ENCODE measurements at regions not wholly inside any gene's neighbourhood (a gene's known extent, or its start where the extent isn't known, plus 50 kb on each side); places are given as distances from the start of the nearest gene placed in this dataset.

- dilution Hi-C loops (cut with MboI; ENCODE audit: extremely low pct_ligation_motif_present, low sequenced_read_pairs): no loop called here
- H2AFZ ChIP-seq (ENCODE audit: control insufficient read depth, low read length): no peak overlapping the region
- no peaks in the 10 kb centered on the region for H4K20me1 ChIP-seq (ENCODE audit: control insufficient read depth, extremely low read depth, insufficient read depth, low read length)
- no peak overlapping the region for H3K9ac ChIP-seq (ENCODE audit: control insufficient read depth, extremely low read depth, insufficient read depth, low read length)
- no peaks in the 10 kb centered on the region for H3K4me1 ChIP-seq (ENCODE audit: control insufficient read depth, extremely low read depth, insufficient read depth, low read length)
- DNase-seq (ENCODE audit: low read depth, low spot score) (no peak), FAIRE-seq (no peak)
- H3K9me3 ChIP-seq (ENCODE audit: control insufficient read depth, low read depth, low read length): no peaks in the 10 kb centered on the region
- no peaks in the 10 kb centered on the region for H3K9me1 ChIP-seq (ENCODE audit: control insufficient read depth, extremely low read depth, insufficient read depth, low read length)
- no peak overlapping the region for H3K4me3 ChIP-seq (ENCODE audit: control insufficient read depth in 2 of 3, extremely low read depth in 1 of 3, insufficient read depth in 2 of 3, low read depth in 1 of 3, low read length in 3 of 3)
- H3K27ac ChIP-seq (ENCODE audit: control insufficient read depth, insufficient read depth, low read length): no peak overlapping the region
- no peaks in the 10 kb centered on the region for H3K27me3 ChIP-seq (ENCODE audit: control insufficient read depth, extremely low read depth, insufficient read depth, low read length)
- H3K36me3 ChIP-seq (ENCODE audit: control insufficient read depth in 2 of 2, extremely low read depth in 1 of 2, insufficient read depth in 2 of 2, low read length in 2 of 2): no peaks in the 10 kb centered on the region
- no peak overlapping the region for H3K4me2 ChIP-seq (ENCODE audit: control insufficient read depth, extremely low read depth, insufficient read depth, low read depth, low read length)
- no peaks in the 10 kb centered on the region for H3K79me2 ChIP-seq (ENCODE audit: control insufficient read depth, insufficient read depth, low read length)
- no peak for TF ChIP-seq CTCF (optimal IDR thresholded peaks at IDR 0.05 in 1 of 3, IDR thresholded peaks at IDR 0.05 in 1 of 3, conservative IDR thresholded peaks at IDR 0.05 in 1 of 3; ENCODE audit: extremely low read depth in 1 of 3, insufficient read depth in 2 of 3, low read length in 3 of 3)
- TF ChIP-seq EZH2 (IDR thresholded peaks at IDR 0.05; ENCODE audit: low read length): no peak
These were observed 213.5 kb downstream of the FGF9 start for GRCh38 chr13:21884299-21884909.

GRCh38 chr13:21884965-21885567 is 214.2 kb downstream of the FGF9 start:
- Histone ChIP-seq H3K27ac (ENCODE audit: control insufficient read depth, insufficient read depth, low read length) (no peak overlapping the region), H3K4me2 (ENCODE audit: control insufficient read depth, extremely low read depth, insufficient read depth, low read depth, low read length) (no peak overlapping the region), H2AFZ (ENCODE audit: control insufficient read depth, low read length) (no peak overlapping the region), H4K20me1 (ENCODE audit: control insufficient read depth, extremely low read depth, insufficient read depth, low read length) (no peaks in the 10 kb centered on the region), H3K79me2 (ENCODE audit: control insufficient read depth, insufficient read depth, low read length) (no peaks in the 10 kb centered on the region), H3K36me3 (ENCODE audit: control insufficient read depth in 2 of 2, extremely low read depth in 1 of 2, insufficient read depth in 2 of 2, low read length in 2 of 2) (no peaks in the 10 kb centered on the region), H3K9ac (ENCODE audit: control insufficient read depth, extremely low read depth, insufficient read depth, low read length) (no peak overlapping the region), H3K4me1 (ENCODE audit: control insufficient read depth, extremely low read depth, insufficient read depth, low read length) (no peaks in the 10 kb centered on the region), H3K9me3 (ENCODE audit: control insufficient read depth, low read depth, low read length) (peaks cover 2% of the 10 kb centered on the region), H3K4me3 (ENCODE audit: control insufficient read depth in 2 of 3, extremely low read depth in 1 of 3, insufficient read depth in 2 of 3, low read depth in 1 of 3, low read length in 3 of 3) (no peak overlapping the region), H3K27me3 (ENCODE audit: control insufficient read depth, extremely low read depth, insufficient read depth, low read length) (no peaks in the 10 kb centered on the region), H3K9me1 (ENCODE audit: control insufficient read depth, extremely low read depth, insufficient read depth, low read length) (no peaks in the 10 kb centered on the region)
- dilution Hi-C loops (cut with MboI; ENCODE audit: extremely low pct_ligation_motif_present, low sequenced_read_pairs): no loop called here
- FAIRE-seq: no peak
- TF ChIP-seq EZH2 (IDR thresholded peaks at IDR 0.05; ENCODE audit: low read length): no peak
- no peak for TF ChIP-seq CTCF (optimal IDR thresholded peaks at IDR 0.05 in 1 of 3, IDR thresholded peaks at IDR 0.05 in 1 of 3, conservative IDR thresholded peaks at IDR 0.05 in 1 of 3; ENCODE audit: extremely low read depth in 1 of 3, insufficient read depth in 2 of 3, low read length in 3 of 3)
- no peak for DNase-seq (ENCODE audit: low read depth, low spot score)

Measured in keratinocyte (primary cell).